Pancreas (tissue), 10 donors: ENCODE measurements at regions not wholly inside any gene's neighbourhood (a gene's known extent, or its start where the extent isn't known, plus 50 kb on each side); places are given as distances from the start of the nearest gene placed in this dataset.
A peak's percentile ranks its signal among the peaks of the same experiment; 100 is the strongest.

Experiments
- ATAC-seq, 4 donors: fragments of 200-7000 bp; cut with Tn5 transposase; one replicate each; pipeline versions ENCODE4 v1.8.0 to v1.9.1; 2020; ENCODE audit warnings: mild to moderate bottlenecking in 4 of 4, moderate library complexity in 4 of 4
- DNase-seq, 6 donors: peaks; one replicate each; pipeline ENCODE4 v3.0.0-alpha.2; 2020
- FAIRE-seq: peaks from 2 replicates; lab custom pipeline; 2012; peaks lifted over from hg19 to GRCh38; lab: Jason Lieb, UNC
- H3K27ac ChIP-seq, 4 donors: fragments of 200-600 bp; sonication (generic); 1 replicate in 3 of 4; 2 replicates in 1 of 4; pipeline versions ENCODE4 v1.5.0 to v1.8.0; 2020
- H3K27me3 ChIP-seq, 4 donors: fragments of 200-600 bp; one replicate each; pipeline ENCODE4 v1.8.0; 2021
- H3K36me3 ChIP-seq, 3 donors: fragments of 200-600 bp; sonication (generic) in 1 of 3; one replicate each; pipeline versions ENCODE4 v1.5.0 to v1.8.0; 2020 to 2021
- H3K4me1 ChIP-seq, 3 donors: fragments of 200-600 bp; one replicate each; pipeline ENCODE4 v1.8.0; 2021
- H3K4me3 ChIP-seq, 4 donors: fragments of 200-600 bp; sonication (generic) in 2 of 4; one replicate each; pipeline versions ENCODE4 v1.5.0 to v1.8.0; 2020 to 2021
- H3K9me3 ChIP-seq, 4 donors: fragments of 200-600 bp; one replicate each; pipeline ENCODE4 v1.8.0; 2021
- CTCF ChIP-seq, 4 donors: fragments of 200-600 bp; sonication (generic) in 3 of 4; IDR thresholded peaks; one replicate each; pipeline versions ENCODE4 v1.5.0 to v1.8.0; 2021; ENCODE audit warnings: antibody characterized with exemption in 4 of 4
- WGBS, 2 donors: extraction: QIAGEN DNeasy Blood & Tissue Kit; methylation state at CpG; one replicate each; pipeline ENCODE4 v1.1.7; 2013; 5-methylcytosine and 5-hydroxymethylcytosine counted together
- intact Hi-C, 3 donors: fragments of 100-400 bp; cut with DNase I; formaldehyde crosslinking; loops; one replicate each; pipeline versions ENCODE4 v1.11.1 to v1.14.2; 2022
- donor health status: healthy with polysubstance abuse.
- donor health status: DM: no; HTN: no; CAD: no; lungs with moderate emphysema.
- donor health status: DM: no; HTN: no; CAD: no.
- donor health status: control.
- donor health status: control.
- donor health status: Bipolar disorder and iron deficiency.
- donor health status: DM: yes; HTN: yes; CAD: no.
- donor health status: DM: no; HTN: no; CAD: no.
- donor health status: DM: no; HTN: no; CAD: no.
- donor health status: DM: yes; HTN: yes; CAD: no.

- DNase-seq (no peak), ATAC-seq (peak in 1 of 4 donors; percentile 39), FAIRE-seq (no peak)
- no peaks in the 10 kb centered on the region for H3K27me3 ChIP-seq
- no peak for TF ChIP-seq CTCF (IDR thresholded peaks at IDR 0.05)
- H3K36me3 ChIP-seq: no peaks in the 10 kb centered on the region
- no peaks in the 10 kb centered on the region for H3K4me1 ChIP-seq
- peaks cover 0 to 5% (median 0%) of the 10 kb centered on the region in 4 donors for H3K9me3 ChIP-seq
- 60 to 63% methylated on average over 5 of the region's 5 CpGs for WGBS, 2 donors
- intact Hi-C loops: no loop called here
- no peak overlapping the region for H3K4me3 ChIP-seq
- no peak overlapping the region for H3K27ac ChIP-seq
These were observed 82.5 kb upstream of the PCBD1 start for GRCh38 chr10:70970830-70971229.

- Histone ChIP-seq H3K27me3 (no peaks in the 10 kb centered on the region), H3K4me3 (no peak overlapping the region), H3K27ac (no peak overlapping the region), H3K4me1 (no peaks in the 10 kb centered on the region), H3K36me3 (no peaks in the 10 kb centered on the region), H3K9me3 (peaks cover 0 to 5% (median 0%) of the 10 kb centered on the region in 4 donors)
- DNase-seq (no peak), ATAC-seq (no peak), FAIRE-seq (no peak)
- TF ChIP-seq CTCF (IDR thresholded peaks at IDR 0.05): no peak
- intact Hi-C loops: no loop called here
These were observed 84.9 kb upstream of the PCBD1 start for GRCh38 chr10:70973275-70973674.

GRCh38 chr10:70974351-70974901 is 86.1 kb upstream of the PCBD1 start:
- H3K4me3 ChIP-seq: no peak overlapping the region
- 34 to 45% methylated on average over 5 of the region's 5 CpGs for WGBS, 2 donors
- H3K9me3 ChIP-seq: peaks cover 0 to 5% (median 0%) of the 10 kb centered on the region in 4 donors
- no peak for DNase-seq
- no peak for TF ChIP-seq CTCF (IDR thresholded peaks at IDR 0.05)
- H3K27ac ChIP-seq: no peak overlapping the region
- H3K27me3 ChIP-seq: no peaks in the 10 kb centered on the region
- intact Hi-C loops: no loop called here
- no peaks in the 10 kb centered on the region for H3K4me1 ChIP-seq
- no peaks in the 10 kb centered on the region for H3K36me3 ChIP-seq
- FAIRE-seq: no peak
- ATAC-seq: no peak

GRCh38 chr10:70974920-70975319 is 86.6 kb upstream of the PCBD1 start:
- H3K27me3 ChIP-seq: no peaks in the 10 kb centered on the region
- no peak overlapping the region for H3K4me3 ChIP-seq
- no peak for ATAC-seq
- DNase-seq: no peak
- no peak for TF ChIP-seq CTCF (IDR thresholded peaks at IDR 0.05)
- H3K36me3 ChIP-seq: no peaks in the 10 kb centered on the region
- no peak for FAIRE-seq
- no peaks in the 10 kb centered on the region for H3K4me1 ChIP-seq
- intact Hi-C loops: no loop called here
- H3K9me3 ChIP-seq: peaks cover 0 to 5% (median 0%) of the 10 kb centered on the region in 4 donors
- 62 to 66% methylated on average over 7 of the region's 7 CpGs for WGBS, 2 donors
- no peak overlapping the region for H3K27ac ChIP-seq

GRCh38 chr10:70976063-70976695 is 87.8 kb upstream of the PCBD1 start:
- Histone ChIP-seq H3K36me3 (no peaks in the 10 kb centered on the region), H3K4me1 (no peaks in the 10 kb centered on the region), H3K4me3 (no peak overlapping the region), H3K27me3 (no peaks in the 10 kb centered on the region), H3K27ac (no peak overlapping the region), H3K9me3 (peaks cover 0 to 5% (median 0%) of the 10 kb centered on the region in 4 donors)
- WGBS, 2 donors: 79 to 83% methylated on average over 6 of the region's 6 CpGs
- ATAC-seq: no peak
- no peak for TF ChIP-seq CTCF (IDR thresholded peaks at IDR 0.05)
- intact Hi-C loops: no loop called here
- DNase-seq: no peak
- FAIRE-seq: no peak
